ENCODE measurements at regions not wholly inside any gene's neighbourhood (a gene's known extent, or its start where the extent isn't known, plus 50 kb on each side); places are given as distances from the start of the nearest gene placed in this dataset.

GRCh38 chr9:85332487-85332886 is 409.3 kb downstream of the AGTPBP1 start:
- TF ChIP-seq CTCF (conservative IDR thresholded peaks at IDR 0.05; ENCODE audit: low read depth, low read length) (peak; percentile 52), EZH2 (IDR thresholded peaks at IDR 0.05; ENCODE audit: borderline replicate concordance, low read depth, low read length, poor library complexity, severe bottlenecking) (no peak)
